HAP-1 (cell line): ENCODE measurements at regions not wholly inside any gene's neighbourhood (a gene's known extent, or its start where the extent isn't known, plus 50 kb on each side); places are given as distances from the start of the nearest gene placed in this dataset.

Experiments
- DNase-seq, 2 experiments: peaks; one replicate each; pipeline ENCODE4 v3.0.0-alpha.2; 2016 to 2020; ENCODE audit warnings: low spot score in 2 of 2
- H3K27me3 ChIP-seq: fragments of 250-450 bp; sonication (Bioruptor Pico); 2 replicates; pipeline ENCODE4 v1.5.1; 2020; ENCODE audit warnings: low read depth, mild to moderate bottlenecking, moderate library complexity
- H3K36me3 ChIP-seq: fragments of 250-450 bp; sonication (Bioruptor Pico); replicated peaks from 2 replicates; pipeline ENCODE4 v1.5.1; 2020; ENCODE audit warnings: mild to moderate bottlenecking
- H3K4me1 ChIP-seq: fragments of 250-450 bp; sonication (Bioruptor Pico); 2 replicates; pipeline ENCODE4 v1.5.1; 2020; ENCODE audit warnings: mild to moderate bottlenecking
- H3K4me3 ChIP-seq: fragments of 250-450 bp; sonication (Bioruptor Pico); 2 replicates; pipeline ENCODE4 v1.5.1; 2020; ENCODE audit warnings: mild to moderate bottlenecking, moderate library complexity
- H3K9me3 ChIP-seq: fragments of 250-450 bp; sonication (Bioruptor Pico); 2 replicates; pipeline ENCODE4 v1.5.1; 2020; ENCODE audit warnings: mild to moderate bottlenecking, moderate library complexity
- in situ Hi-C: fragments of 300-500 bp; cut with MboI; formaldehyde crosslinking; loops from 3 replicates; pipeline ENCODE4 v1.14.3; 2020; ENCODE audit warnings: low sequenced_read_pairs, inconsistent platforms, mixed read lengths

GRCh38 chr11:28401446-28401845, 293.3 kb downstream of the METTL15 start:
- in situ Hi-C loops: no loop called here
- Histone ChIP-seq H3K4me1 (no peaks in the 10 kb centered on the region), H3K4me3 (no peak overlapping the region), H3K36me3 (no peaks in the 10 kb centered on the region), H3K27me3 (no peaks in the 10 kb centered on the region), H3K9me3 (no peaks in the 10 kb centered on the region)
- DNase-seq: no peak

GRCh38 chr11:28400331-28401100, 292.3 kb downstream of the METTL15 start:
- H3K9me3 ChIP-seq: no peaks in the 10 kb centered on the region
- no peak for DNase-seq
- in situ Hi-C loops: no loop called here

DNA sequence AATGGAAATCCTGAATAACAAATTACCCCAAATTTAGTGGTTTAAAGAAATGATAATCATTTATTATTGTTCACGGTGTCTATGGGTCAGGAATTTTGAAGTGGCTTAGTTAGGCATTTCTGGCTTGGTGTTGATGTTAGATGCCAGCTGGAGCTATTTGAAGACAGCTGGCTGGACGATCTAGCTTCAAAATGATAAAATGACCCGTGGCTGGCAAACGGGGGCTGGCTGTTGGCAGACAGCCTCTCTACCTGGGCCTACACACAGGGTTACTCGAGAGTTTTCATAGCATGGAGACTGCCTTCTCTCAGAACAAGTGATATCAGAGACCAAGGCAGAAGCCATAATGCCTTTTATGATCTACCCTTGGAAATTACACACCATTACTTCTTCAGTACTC, 285.2 kb downstream of the METTL15 start:
- Histone ChIP-seq H3K4me3 (no peak overlapping the region), H3K27me3 (no peaks in the 10 kb centered on the region), H3K9me3 (no peaks in the 10 kb centered on the region), H3K36me3 (no peaks in the 10 kb centered on the region), H3K4me1 (no peaks in the 10 kb centered on the region)
- in situ Hi-C loops: no loop called here
- no peak for DNase-seq

More at GRCh38 chr11:28400331-28401100, 292.3 kb downstream of the METTL15 start:
- H3K36me3 ChIP-seq: no peaks in the 10 kb centered on the region
- no peak overlapping the region for H3K4me3 ChIP-seq
- no peaks in the 10 kb centered on the region for H3K27me3 ChIP-seq
- no peaks in the 10 kb centered on the region for H3K4me1 ChIP-seq

DNA sequence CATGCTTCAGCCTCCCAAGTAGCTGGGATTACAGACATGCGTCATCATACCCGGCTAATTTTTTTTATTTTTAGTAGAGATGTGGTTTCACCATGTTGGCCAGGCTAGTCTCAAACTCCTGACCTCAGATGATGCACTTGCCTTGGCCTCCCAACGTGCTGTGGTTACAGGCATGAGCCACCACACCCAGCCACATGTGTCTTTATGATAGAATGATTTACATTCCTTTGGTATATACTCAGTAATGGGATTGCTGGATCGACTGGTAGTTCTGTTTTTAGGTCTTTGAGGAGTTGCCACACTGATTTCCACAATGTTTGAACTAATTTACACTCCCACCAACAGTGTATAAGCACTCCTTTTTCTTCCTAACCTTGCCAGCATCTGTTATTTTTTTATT, 276.2 kb downstream of the METTL15 start:
- Histone ChIP-seq H3K4me3 (no peak overlapping the region), H3K27me3 (no peaks in the 10 kb centered on the region), H3K4me1 (no peaks in the 10 kb centered on the region), H3K9me3 (no peaks in the 10 kb centered on the region), H3K36me3 (no peaks in the 10 kb centered on the region)
- DNase-seq: no peak
- in situ Hi-C loops: no loop called here

- Histone ChIP-seq H3K9me3 (no peaks in the 10 kb centered on the region), H3K4me1 (no peaks in the 10 kb centered on the region), H3K4me3 (no peak overlapping the region), H3K36me3 (no peaks in the 10 kb centered on the region), H3K27me3 (no peaks in the 10 kb centered on the region)
- DNase-seq: no peak
- in situ Hi-C loops: no loop called here
Observed at GRCh38 chr11:28383456-28383855, 275.3 kb downstream of the METTL15 start.
